NB4 (cell line): ENCODE measurements at regions not wholly inside any gene's neighbourhood (a gene's known extent, or its start where the extent isn't known, plus 50 kb on each side); places are given as distances from the start of the nearest gene placed in this dataset.

Experiments used
- MYC ChIP-seq: IDR thresholded peaks from 2 replicates; pipeline ENCODE4 v1.6.1; 2011; ENCODE audit warnings: low read depth, low read length
- TF ChIP-seq, protein P1 (sequence below): IDR thresholded peaks from 2 replicates; pipeline ENCODE4 v1.6.1; 2011; ENCODE audit warnings: low read depth, low read length
- TF ChIP-seq, protein P2 (sequence below): IDR thresholded peaks from one replicate; pipeline ENCODE4 v1.5.1; 2012; ENCODE audit warnings: low read depth, low read length

DNA sequence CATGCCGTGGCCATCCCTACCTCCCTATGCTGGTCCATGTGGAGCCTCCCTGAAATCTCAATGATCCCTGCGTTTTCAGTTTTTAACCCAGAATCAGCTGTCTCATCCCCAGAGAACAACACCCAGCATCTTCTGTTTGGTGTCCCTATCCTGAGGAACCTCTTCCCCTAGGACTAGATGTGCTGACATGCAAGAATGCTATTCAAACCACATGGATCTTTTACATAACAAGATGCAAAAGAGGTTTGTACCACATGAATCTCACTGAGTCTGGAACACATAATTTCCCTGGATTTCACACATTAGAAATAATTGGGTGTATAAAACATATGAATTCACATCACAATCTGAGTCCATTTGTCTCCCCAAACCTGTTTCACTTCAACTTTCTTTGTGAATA, 174.6 kb upstream of the NECTIN3 start:
- TF ChIP-seq, protein P1, sequence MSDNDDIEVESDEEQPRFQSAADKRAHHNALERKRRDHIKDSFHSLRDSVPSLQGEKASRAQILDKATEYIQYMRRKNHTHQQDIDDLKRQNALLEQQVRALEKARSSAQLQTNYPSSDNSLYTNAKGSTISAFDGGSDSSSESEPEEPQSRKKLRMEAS = no peak
- TF ChIP-seq, protein P2, sequence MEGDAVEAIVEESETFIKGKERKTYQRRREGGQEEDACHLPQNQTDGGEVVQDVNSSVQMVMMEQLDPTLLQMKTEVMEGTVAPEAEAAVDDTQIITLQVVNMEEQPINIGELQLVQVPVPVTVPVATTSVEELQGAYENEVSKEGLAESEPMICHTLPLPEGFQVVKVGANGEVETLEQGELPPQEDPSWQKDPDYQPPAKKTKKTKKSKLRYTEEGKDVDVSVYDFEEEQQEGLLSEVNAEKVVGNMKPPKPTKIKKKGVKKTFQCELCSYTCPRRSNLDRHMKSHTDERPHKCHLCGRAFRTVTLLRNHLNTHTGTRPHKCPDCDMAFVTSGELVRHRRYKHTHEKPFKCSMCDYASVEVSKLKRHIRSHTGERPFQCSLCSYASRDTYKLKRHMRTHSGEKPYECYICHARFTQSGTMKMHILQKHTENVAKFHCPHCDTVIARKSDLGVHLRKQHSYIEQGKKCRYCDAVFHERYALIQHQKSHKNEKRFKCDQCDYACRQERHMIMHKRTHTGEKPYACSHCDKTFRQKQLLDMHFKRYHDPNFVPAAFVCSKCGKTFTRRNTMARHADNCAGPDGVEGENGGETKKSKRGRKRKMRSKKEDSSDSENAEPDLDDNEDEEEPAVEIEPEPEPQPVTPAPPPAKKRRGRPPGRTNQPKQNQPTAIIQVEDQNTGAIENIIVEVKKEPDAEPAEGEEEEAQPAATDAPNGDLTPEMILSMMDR = no peak
- no peak for TF ChIP-seq MYC
